Fibroblast of skin of left biceps (primary cell): ENCODE measurements at regions not wholly inside any gene's neighbourhood (a gene's known extent, or its start where the extent isn't known, plus 50 kb on each side); places are given as distances from the start of the nearest gene placed in this dataset.
"Not testable (repeated sequence)": the region's sequence is repeated elsewhere in the genome, so short reads cannot be mapped to it uniquely, and the experiment has no call there.

ENCODE experiments used
- DNase-seq, 2 experiments: peaks; one replicate each; pipeline ENCODE4 v3.0.0-alpha.2; 2013; ENCODE audit warnings: low read depth in 2 of 2

GRCh38 chr12:72863671-72864070 is 591.5 kb downstream of the TRHDE start:
- DNase-seq, result no peak

DNA sequence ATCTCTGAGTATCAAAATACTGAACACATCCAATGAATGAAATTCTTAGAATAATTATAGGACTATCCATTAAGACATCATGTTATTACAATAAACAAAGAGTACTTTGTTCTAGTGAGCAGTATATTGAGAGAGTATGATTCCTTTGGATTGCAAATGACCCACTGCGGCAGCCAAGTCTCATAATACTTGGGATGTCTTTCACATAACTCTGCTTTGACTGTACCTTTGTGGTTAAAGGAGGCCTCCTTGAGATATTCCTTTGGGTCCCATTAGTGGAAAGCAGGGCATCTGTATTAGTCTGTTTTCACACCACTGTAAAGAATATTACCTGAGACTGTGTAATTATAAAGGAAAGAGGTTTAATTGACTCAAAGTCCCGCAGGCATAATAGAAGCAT is 593.8 kb downstream of the TRHDE start:
- DNase-seq, result no peak

DNA sequence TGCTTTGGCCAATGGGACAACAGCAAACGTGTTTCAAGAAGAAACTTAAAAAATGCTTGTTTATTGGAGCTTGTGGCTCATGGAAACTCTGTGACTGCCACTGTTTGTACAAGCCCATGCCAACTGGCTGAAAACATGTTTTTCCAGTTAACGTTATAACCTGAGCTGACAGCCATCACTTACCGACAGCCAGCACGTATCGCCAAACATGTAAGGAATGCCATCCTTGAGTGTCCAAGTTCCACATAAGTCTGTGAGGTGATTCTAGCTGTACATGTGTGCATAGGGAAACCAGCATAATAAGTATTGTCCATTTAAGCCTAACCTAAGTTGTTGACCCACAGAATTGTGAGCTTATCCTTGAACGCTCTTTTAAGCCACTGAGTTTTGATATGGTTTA is 596.9 kb downstream of the TRHDE start:
- no peak for DNase-seq

DNA sequence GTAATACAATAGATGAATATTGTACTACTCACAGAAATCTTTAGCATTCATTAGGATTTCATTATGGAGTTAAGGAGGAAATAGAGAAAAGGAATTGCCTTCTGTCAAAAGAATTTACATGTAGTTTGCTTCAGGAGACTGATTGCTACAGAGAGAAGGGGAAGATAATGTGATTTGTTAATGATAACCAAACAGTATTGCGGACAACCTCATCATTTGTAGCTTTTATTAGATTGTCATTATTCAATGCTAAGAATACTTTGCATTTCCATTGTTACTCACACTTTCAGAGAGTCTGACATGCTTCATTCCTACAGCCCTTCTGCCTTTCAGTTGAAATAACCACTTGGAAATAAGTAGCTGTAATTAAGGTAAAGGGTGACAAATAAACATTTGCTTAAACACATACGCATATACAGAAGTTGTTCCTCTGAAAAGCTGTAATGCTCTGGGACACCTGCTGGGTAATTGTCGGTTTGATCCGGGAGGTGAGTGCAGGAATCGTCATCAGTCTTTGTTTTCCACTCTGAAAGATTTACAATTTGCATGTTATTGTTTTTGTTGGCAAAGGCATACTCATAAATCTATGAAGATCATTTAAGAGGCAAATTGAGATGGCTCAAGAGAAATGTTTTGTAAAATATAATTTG is 600.2 kb downstream of the TRHDE start:
- no peak for DNase-seq

DNA sequence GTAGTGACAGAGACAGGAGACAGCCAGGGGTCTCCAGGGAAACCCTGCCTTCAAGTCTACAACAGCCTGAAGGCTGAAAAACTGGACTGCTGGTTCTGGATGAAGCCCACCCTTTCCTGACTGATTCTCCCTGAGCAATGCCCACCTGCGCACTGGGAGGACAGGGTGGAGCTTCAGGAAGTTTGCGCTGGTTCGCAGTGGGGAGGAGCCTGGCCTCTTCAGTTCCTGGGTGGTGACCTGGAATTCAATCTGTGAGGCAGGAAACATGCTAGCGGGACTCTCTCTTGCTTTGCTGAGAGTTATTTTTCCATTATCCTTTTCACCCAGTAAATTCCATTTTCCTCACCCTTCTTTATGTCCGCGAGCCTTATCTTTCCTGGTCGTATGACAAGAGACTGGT is 600.8 kb downstream of the TRHDE start:
- DNase-seq, result no peak

DNA sequence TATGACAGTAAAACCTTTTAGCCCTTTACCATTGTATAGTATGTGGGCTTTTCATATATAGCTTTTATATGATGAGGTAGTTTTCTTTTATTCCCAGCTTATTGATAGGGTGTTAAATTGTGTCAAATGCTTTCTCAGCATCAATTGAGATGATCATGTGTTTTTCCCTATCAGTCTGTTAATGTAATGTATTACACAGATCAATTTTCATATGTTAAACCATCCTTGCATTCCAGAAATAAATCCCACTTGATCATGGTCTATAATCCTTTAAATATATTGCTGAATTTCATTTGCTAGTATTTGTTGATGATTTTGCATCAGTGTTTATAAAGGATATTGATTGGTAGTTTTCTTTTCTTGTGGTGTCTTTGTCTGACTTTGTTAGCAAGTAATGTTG is 603.9 kb downstream of the TRHDE start:
- no peak for DNase-seq

- DNase-seq, result no peak
Measured at GRCh38 chr12:72888693-72889092, 616.5 kb downstream of the TRHDE start.

- DNase-seq, result no peak
Measured at GRCh38 chr12:72889791-72890190, 617.6 kb downstream of the TRHDE start.

- no peak for DNase-seq
Measured at GRCh38 chr12:72901685-72902084, 629.5 kb downstream of the TRHDE start.

GRCh38 chr12:72925716-72926115 is 653.5 kb downstream of the TRHDE start:
- no peak for DNase-seq

DNA sequence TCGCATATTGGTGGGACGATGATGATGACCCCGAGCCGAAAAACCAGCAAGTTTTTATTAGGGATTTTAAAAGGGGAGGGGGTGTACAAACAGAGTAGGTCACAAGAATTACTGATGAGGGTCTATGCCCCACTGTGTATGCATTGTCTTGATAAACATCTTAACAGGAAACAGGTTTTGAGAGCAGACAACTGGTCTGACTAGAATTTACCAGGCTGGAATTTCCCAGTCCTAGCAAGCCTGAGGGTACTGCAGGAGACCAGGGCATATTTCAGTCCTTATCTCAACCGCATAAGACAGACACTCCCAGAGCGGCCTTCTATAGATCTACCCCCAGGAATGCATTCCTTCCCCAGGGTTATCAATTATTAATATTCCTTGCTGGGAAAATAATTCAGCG is 659.7 kb downstream of the TRHDE start:
- DNase-seq, result not testable (repeated sequence)

GRCh38 chr12:72937486-72937885 is 665.3 kb downstream of the TRHDE start:
- no peak for DNase-seq

DNA sequence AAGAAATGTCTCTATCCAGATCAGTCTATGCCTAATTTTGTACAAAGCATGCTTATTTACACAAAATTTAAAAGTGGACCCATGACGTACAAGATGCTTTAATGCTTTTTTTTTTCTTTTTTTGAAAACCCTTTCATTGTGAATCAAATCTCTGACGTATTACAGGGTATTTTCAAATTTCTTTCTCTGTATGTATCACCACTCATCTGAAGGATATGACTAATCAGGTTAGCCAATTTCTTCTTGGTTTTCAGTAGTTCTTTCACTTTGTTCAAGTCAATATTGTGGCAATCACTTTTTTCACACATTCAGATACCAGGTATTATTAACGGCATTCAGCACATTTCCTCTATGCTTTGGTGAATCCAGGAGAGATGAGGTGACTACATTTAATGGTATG is 685.3 kb downstream of the TRHDE start:
- DNase-seq, result no peak

GRCh38 chr12:72966684-72967083 is 694.5 kb downstream of the TRHDE start:
- no peak for DNase-seq

DNA sequence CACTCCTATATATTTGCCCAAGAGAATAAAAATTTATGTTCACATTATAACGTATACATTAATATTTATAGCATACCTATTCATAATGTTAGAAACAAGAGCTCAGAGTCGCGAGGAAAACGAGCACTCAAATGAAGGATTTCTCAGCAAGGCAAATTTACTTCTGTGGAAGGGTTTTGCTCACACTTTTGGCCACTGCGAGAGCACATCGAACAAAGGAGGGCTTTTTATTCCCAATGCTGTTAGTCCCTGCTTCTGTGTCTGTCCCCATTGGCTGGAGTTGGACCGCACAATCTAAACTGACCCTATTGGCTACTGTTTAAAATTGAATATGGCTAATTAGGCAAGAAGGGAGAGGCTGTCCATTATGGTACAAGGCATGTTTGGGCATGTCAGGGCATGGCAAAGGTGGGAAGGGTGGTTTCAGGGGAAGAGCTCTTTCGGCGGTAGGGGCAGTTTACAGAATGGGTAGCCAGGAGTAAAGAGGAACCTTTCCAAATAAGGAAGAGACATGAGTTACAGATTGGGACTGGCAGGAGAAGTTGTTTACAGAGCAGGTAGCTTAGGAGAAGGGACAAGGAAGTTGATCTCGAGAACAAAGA is 702.9 kb downstream of the TRHDE start:
- DNase-seq, result no peak

DNA sequence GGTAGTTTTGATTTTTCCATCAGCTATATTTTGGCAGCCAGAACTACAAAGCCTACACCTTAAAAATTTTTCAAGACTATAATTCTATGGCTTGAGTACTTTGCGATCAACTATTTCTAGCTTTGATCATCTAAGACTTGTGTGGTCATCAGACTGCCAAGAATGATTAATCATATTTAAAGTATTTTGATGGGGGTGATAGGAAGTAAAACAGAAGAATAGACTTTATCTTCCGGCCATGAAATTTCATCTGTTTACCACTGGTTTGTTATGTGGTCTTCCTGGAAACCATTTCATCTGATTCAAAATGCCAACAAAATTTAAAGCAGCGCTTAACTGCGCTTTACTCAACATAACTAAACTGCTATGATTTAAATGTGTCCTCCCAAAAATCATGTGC is 706.8 kb downstream of the TRHDE start:
- DNase-seq, result no peak

DNA sequence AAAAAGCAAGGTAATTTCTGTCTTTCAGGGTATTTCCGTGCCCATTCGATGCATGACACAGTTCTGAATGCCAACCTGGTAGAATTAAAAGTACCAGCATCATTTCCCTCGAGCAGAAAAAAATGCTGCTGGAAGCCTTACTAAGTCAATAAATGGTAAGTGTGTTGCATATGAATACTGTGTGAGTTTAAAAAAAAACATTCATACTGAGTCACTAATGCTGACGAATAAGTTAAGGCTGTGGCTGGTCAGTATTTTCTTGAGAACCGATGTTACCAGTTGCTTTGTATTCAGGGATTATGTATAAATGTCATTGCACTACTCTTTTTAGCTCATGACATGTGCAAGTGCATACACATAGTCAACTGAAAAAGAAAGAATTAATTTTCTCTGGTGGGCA is 710.2 kb downstream of the TRHDE start:
- no peak for DNase-seq

- DNase-seq, result no peak
Measured at GRCh38 chr12:72986963-72987362, 714.8 kb downstream of the TRHDE start.

- no peak for DNase-seq
Measured at GRCh38 chr12:72989458-72989947, 717.3 kb downstream of the TRHDE start.

- DNase-seq, result not testable (repeated sequence)
Measured at GRCh38 chr12:72995029-72995428, 722.9 kb downstream of the TRHDE start.

- no peak for DNase-seq
Measured at GRCh38 chr12:72995616-72996015, 723.4 kb downstream of the TRHDE start.

GRCh38 chr12:73001806-73002205 is 729.6 kb downstream of the TRHDE start:
- not testable (repeated sequence) for DNase-seq

DNA sequence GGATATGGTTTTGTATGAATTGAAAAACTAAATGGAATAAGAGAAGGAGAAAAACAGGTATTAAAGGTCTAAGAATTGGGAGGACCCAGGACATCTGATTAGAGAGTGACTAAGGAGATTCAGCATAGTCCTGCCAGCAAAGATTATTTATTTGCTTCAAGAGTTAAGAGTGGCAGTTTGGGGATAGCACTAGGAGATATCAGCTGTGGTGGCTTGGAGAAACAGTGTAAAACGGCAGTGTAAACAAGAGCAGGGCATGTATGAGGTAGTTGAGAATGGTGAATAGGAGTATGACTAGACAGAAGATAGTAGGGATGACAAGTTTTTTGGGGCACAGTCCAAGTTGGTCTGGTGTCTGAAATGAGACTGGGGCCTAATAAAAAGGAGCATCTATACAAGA is 730.3 kb downstream of the TRHDE start:
- DNase-seq, result not testable (repeated sequence)
